Astrocyte of the cerebellum (primary cell): ENCODE measurements at regions not wholly inside any gene's neighbourhood (a gene's known extent, or its start where the extent isn't known, plus 50 kb on each side); places are given as distances from the start of the nearest gene placed in this dataset.

Source experiments
- DNase-seq: peaks from one replicate; pipeline ENCODE4 v3.0.0-alpha.2; 2011; ENCODE audit warnings: low read depth
- H3K4me3 ChIP-seq: 2 replicates; pipeline ENCODE4 v1.5.1; 2011; ENCODE audit warnings: mild to moderate bottlenecking, low read depth, low read length, moderate library complexity
- in situ Hi-C: cut with HindIII; loops from 2 replicates; pipeline ENCODE4 v1.10.0; 2017; ENCODE audit warnings: low sequenced_read_pairs
- TF ChIP-seq, protein P1 (sequence below): IDR thresholded peaks from 2 replicates; pipeline ENCODE4 v1.5.1; 2012; ENCODE audit warnings: low read length, low read depth, moderate library complexity, mild to moderate bottlenecking; ENCODE audit errors: missing control alignments

DNA sequence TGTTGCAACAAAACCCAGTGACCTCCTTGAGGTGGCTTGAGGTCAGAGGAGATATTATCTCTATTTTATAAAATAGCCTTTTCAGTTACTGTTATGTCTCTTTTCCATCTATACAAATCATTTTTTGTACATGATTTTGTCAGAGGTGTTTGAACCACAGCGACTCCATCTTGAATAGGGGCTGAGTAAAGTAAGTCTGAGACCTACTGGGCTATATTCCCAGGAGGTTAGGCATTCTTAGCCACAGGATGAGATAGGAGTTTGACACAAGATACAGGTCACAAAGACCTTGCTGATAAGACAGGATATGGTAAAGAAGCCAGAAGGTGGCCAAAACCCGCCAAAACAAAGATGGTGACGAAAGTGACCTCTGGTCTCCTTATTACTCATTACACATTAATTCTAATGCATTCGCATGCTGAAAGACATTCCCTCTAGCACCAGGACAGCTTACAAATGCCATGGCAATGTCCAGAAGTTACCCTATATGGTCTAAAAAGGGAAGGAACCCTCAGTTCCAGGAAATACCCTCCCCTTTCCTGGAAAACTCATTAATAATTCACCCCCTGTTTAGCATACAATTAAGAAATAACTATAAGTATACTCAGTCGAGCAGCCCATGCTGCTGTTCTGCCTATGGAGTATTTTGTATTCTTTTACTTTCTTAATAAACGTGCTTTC lies 283.9 kb upstream of the ISL1 start:
- TF ChIP-seq, protein P1, sequence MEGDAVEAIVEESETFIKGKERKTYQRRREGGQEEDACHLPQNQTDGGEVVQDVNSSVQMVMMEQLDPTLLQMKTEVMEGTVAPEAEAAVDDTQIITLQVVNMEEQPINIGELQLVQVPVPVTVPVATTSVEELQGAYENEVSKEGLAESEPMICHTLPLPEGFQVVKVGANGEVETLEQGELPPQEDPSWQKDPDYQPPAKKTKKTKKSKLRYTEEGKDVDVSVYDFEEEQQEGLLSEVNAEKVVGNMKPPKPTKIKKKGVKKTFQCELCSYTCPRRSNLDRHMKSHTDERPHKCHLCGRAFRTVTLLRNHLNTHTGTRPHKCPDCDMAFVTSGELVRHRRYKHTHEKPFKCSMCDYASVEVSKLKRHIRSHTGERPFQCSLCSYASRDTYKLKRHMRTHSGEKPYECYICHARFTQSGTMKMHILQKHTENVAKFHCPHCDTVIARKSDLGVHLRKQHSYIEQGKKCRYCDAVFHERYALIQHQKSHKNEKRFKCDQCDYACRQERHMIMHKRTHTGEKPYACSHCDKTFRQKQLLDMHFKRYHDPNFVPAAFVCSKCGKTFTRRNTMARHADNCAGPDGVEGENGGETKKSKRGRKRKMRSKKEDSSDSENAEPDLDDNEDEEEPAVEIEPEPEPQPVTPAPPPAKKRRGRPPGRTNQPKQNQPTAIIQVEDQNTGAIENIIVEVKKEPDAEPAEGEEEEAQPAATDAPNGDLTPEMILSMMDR, result no peak
- in situ Hi-C loops, result no loop called here
- no peak for DNase-seq
- no peak overlapping the region for H3K4me3 ChIP-seq

DNA sequence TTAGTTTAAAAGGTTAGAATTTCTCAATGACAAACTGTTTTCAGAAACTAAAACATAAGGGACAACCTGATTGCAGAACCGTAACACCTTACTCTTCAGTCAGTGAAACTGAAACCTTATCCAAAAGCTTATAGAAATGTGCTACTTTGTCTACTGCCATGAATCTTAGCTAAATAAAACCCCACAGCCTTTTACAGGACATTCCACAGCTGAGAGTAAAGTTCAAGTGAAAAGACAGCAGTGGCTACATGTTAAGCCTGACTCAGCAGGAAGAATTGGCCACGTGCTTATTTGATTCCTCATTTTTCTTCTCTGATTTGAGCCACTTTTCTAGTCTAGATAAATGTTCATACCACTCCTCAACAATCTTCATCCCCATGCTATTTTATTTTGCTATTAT lies 278.7 kb upstream of the ISL1 start:
- TF ChIP-seq, protein P1, result no peak
- in situ Hi-C loops, result no loop called here
- DNase-seq, result no peak
- H3K4me3 ChIP-seq, result no peak overlapping the region

DNA sequence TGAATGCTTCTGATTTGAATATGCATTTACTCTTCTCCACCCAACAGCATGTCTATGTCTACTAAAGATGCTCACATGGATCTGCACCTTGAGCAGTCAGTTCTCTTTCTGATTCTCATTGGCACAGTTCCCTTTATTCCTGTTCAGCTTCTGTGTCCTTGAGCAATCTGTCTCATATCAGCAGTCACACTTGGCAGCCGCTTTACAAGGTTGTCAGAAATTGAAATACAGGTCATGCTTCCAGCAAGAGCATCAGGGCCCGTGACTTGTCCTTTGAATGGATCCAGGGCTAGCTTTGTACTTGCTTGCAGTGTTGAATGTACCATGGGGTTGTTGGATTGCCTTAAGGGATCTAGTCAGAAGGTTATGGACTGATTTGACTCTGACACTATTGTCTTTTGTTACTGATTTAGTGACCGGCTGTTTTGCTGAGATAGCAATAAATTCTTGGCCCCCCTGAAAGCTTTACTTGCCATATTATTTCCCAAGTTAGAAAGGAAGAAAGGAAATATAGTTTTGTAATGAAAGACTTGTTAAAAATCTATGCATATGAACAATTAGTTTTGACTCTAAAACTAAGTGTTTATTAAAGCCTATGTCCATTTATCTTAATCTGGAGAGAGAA lies 273.4 kb upstream of the ISL1 start:
- no peak overlapping the region for H3K4me3 ChIP-seq
- no peak for DNase-seq
- in situ Hi-C loops, result no loop called here
- TF ChIP-seq, protein P1, result no peak

DNA sequence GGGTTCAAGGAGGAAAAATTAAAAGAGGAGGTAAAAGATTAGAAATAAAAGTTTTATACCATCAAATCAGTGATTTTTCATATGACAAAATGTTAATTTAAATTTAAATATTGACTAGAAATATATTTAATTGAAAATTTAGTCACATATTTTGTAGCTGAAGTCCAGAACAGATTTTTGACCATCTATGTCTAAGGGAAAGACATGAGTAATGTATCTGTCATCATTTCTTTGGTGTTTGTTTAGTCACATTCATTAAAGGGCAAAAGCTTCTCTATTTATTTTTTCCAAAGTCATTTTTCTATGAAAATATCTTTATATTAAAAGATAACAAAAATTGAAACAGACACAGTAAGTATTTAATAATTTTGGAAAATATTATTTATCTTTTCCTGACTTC lies 252.0 kb upstream of the ISL1 start:
- TF ChIP-seq, protein P1, result no peak
- no peak for DNase-seq
- in situ Hi-C loops, result no loop called here
- H3K4me3 ChIP-seq, result no peak overlapping the region

DNA sequence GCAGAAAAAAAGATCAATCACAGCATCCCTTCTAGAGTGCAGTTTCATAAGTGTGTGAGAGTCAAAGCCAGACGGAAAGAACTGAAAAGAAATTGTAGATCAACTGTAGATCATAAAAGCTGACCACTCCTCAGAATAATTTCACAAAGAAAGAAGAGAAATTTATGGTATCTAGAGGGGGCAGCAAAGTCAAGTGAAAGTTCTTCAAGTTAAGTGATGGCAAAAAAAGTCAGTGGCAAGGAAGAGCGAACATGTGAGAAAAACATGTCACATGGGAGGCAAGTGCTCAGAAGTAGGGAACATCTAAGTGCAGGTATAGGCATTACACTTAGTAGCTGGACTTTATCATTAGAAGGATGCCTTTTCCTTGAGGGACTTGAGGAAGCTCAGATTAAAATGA lies 245.1 kb upstream of the ISL1 start:
- DNase-seq, result no peak
- TF ChIP-seq, protein P1, result no peak
- in situ Hi-C loops, result no loop called here
- H3K4me3 ChIP-seq, result no peak overlapping the region

DNA sequence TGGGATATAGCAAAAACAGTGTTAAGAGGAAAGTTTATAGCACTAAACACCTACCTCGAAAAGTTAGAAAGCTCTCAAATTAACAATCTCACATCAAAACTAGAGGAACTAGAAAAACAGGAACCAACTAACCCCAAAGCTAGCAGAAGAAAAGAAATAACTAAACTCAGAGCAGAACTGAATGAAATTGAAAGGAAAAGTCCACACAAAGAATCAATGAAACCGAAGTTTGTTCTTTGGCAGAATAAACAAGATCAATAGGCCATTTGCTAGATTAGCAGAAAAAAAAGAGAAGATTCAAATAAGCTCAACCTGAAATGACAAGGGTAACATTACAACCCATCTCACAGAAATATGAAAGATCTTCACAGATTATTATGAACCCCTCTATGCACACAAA lies 234.8 kb upstream of the ISL1 start:
- no peak for DNase-seq
- in situ Hi-C loops, result no loop called here
- no peak overlapping the region for H3K4me3 ChIP-seq
- TF ChIP-seq, protein P1, result no peak
